ENCODE measurements at regions not wholly inside any gene's neighbourhood (a gene's known extent, or its start where the extent isn't known, plus 50 kb on each side); places are given as distances from the start of the nearest gene placed in this dataset.

DNA sequence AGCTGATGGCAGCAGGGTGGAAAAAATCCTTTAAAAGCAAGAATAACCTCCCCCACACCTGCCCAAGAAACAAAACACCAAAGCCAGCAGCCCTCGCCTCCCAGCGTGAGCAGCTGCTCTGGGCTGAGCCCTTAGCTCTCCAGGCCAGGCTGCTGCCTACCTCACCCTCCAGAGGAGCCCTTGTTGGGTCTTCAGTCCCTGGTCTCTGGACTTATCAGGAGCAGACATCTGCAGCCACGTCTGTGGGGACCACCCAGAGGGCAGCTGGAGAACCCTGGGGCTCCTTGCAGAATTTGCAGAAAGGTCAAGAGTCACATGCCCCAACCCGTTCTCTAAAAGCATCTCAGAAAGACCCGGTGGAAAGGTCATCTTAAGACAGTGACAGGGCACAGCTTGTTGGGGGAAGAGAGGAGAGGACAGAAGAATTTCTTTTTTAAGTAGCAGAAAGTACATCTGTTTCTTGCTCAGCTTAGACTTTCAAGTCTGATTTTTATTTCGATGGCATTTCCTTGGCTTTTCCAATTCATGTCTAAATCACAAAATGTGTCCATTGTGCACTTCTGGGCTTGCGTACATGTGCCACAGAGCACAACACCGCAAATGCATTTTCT is 425.7 kb upstream of the NFE2L3 start:
- TF ChIP-seq, protein P1, sequence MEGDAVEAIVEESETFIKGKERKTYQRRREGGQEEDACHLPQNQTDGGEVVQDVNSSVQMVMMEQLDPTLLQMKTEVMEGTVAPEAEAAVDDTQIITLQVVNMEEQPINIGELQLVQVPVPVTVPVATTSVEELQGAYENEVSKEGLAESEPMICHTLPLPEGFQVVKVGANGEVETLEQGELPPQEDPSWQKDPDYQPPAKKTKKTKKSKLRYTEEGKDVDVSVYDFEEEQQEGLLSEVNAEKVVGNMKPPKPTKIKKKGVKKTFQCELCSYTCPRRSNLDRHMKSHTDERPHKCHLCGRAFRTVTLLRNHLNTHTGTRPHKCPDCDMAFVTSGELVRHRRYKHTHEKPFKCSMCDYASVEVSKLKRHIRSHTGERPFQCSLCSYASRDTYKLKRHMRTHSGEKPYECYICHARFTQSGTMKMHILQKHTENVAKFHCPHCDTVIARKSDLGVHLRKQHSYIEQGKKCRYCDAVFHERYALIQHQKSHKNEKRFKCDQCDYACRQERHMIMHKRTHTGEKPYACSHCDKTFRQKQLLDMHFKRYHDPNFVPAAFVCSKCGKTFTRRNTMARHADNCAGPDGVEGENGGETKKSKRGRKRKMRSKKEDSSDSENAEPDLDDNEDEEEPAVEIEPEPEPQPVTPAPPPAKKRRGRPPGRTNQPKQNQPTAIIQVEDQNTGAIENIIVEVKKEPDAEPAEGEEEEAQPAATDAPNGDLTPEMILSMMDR (IDR thresholded peaks at IDR 0.05; ENCODE audit: insufficient read depth, low read length): no peak
- no peak for TF ChIP-seq POLR2AphosphoS5 (IDR thresholded peaks at IDR 0.05; ENCODE audit: low read depth)
- TF ChIP-seq, protein P2, sequence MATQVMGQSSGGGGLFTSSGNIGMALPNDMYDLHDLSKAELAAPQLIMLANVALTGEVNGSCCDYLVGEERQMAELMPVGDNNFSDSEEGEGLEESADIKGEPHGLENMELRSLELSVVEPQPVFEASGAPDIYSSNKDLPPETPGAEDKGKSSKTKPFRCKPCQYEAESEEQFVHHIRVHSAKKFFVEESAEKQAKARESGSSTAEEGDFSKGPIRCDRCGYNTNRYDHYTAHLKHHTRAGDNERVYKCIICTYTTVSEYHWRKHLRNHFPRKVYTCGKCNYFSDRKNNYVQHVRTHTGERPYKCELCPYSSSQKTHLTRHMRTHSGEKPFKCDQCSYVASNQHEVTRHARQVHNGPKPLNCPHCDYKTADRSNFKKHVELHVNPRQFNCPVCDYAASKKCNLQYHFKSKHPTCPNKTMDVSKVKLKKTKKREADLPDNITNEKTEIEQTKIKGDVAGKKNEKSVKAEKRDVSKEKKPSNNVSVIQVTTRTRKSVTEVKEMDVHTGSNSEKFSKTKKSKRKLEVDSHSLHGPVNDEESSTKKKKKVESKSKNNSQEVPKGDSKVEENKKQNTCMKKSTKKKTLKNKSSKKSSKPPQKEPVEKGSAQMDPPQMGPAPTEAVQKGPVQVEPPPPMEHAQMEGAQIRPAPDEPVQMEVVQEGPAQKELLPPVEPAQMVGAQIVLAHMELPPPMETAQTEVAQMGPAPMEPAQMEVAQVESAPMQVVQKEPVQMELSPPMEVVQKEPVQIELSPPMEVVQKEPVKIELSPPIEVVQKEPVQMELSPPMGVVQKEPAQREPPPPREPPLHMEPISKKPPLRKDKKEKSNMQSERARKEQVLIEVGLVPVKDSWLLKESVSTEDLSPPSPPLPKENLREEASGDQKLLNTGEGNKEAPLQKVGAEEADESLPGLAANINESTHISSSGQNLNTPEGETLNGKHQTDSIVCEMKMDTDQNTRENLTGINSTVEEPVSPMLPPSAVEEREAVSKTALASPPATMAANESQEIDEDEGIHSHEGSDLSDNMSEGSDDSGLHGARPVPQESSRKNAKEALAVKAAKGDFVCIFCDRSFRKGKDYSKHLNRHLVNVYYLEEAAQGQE (IDR thresholded peaks at IDR 0.05; ENCODE audit: insufficient replicate concordance, low read depth): no peak
- no peak for TF ChIP-seq GABPA (IDR thresholded peaks at IDR 0.05; ENCODE audit: low read depth)

Data from HL-60 (cell line).